WTC11 (cell line): ENCODE measurements at regions not wholly inside any gene's neighbourhood (a gene's known extent, or its start where the extent isn't known, plus 50 kb on each side); places are given as distances from the start of the nearest gene placed in this dataset.

Experiments used
- ATF1 ChIP-seq: sonication (generic); formaldehyde crosslinking; IDR thresholded peaks from 2 replicates; pipeline ENCODE4 v1.8.1; 2023; ENCODE audit warnings: mild to moderate bottlenecking, moderate library complexity, missing genetic modification reagents
- CBFB ChIP-seq: sonication (generic); formaldehyde crosslinking; IDR thresholded peaks from 2 replicates; pipeline ENCODE4 v1.8.1; 2022; ENCODE audit warnings: mild to moderate bottlenecking, low read depth, missing genetic modification reagents
- NR2C2 ChIP-seq: sonication (generic); formaldehyde crosslinking; IDR thresholded peaks from 2 replicates; pipeline ENCODE4 v1.8.0; 2022; ENCODE audit warnings: mild to moderate bottlenecking, missing genetic modification reagents
- TEAD1 ChIP-seq: sonication (generic); formaldehyde crosslinking; IDR thresholded peaks from 2 replicates; pipeline ENCODE4 v1.8.0; 2022; ENCODE audit warnings: mild to moderate bottlenecking, missing genetic modification reagents
- ZNF232 ChIP-seq: sonication (generic); formaldehyde crosslinking; IDR thresholded peaks from 2 replicates; pipeline ENCODE4 v1.8.0; 2022; ENCODE audit warnings: mild to moderate bottlenecking, missing genetic modification reagents
- TF ChIP-seq, protein P1 (sequence below): fragments of 200-600 bp; IDR thresholded peaks from 2 replicates; pipeline ENCODE4 v1.8.0; 2022; ENCODE audit warnings: antibody characterized with exemption
- TF ChIP-seq, protein P2 (sequence below): sonication (generic); formaldehyde crosslinking; IDR thresholded peaks from 2 replicates; pipeline ENCODE4 v1.8.1; 2022; ENCODE audit warnings: low read depth, mild to moderate bottlenecking, moderate library complexity, missing genetic modification reagents, borderline replicate concordance
- TF ChIP-seq, protein P3 (sequence below): sonication (generic); formaldehyde crosslinking; IDR thresholded peaks from 2 replicates; pipeline ENCODE4 v1.8.0; 2022; ENCODE audit warnings: missing genetic modification reagents
- TF ChIP-seq, protein P4 (sequence below): sonication (generic); formaldehyde crosslinking; IDR thresholded peaks from 2 replicates; pipeline ENCODE4 v1.8.1; 2023; ENCODE audit warnings: mild to moderate bottlenecking, missing genetic modification reagents, borderline replicate concordance
- TF ChIP-seq, protein P5 (sequence below): sonication (generic); formaldehyde crosslinking; IDR thresholded peaks from 2 replicates; pipeline ENCODE4 v1.8.0; 2022; ENCODE audit warnings: mild to moderate bottlenecking, missing genetic modification reagents
- TF ChIP-seq, protein P6 (sequence below): sonication (generic); formaldehyde crosslinking; IDR thresholded peaks from 2 replicates; pipeline ENCODE4 v1.8.1; 2023; ENCODE audit warnings: mild to moderate bottlenecking, missing genetic modification reagents, moderate library complexity
- TF ChIP-seq, protein P7 (sequence below): sonication (generic); formaldehyde crosslinking; conservative IDR thresholded peaks from 2 replicates; pipeline ENCODE4 v1.8.1; 2022; ENCODE audit warnings: mild to moderate bottlenecking, missing genetic modification reagents
- TF ChIP-seq, protein P8 (sequence below): sonication (generic); formaldehyde crosslinking; IDR thresholded peaks from 2 replicates; pipeline ENCODE4 v1.8.1; 2023; ENCODE audit warnings: mild to moderate bottlenecking, moderate library complexity, missing genetic modification reagents

DNA sequence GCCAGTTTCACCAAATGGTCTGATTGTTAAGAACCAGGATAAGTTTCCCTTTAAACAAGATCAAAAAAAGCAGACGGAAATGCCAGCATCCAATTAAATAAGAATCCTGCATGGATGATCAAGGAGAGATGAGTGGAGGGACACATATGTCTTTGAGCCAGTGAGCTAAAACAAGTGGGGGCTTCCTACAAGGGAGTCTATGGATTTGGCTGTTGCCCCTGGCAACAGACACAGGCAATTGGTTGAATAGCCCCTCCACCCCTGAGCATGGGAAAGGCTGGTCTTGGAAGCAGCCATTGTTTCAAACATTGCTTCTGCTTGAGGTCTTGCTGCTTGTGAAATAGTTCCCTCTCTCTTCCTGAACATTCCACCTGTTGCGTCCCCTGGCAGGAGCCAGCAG, 374.7 kb upstream of the ERCC4 start:
- TF ChIP-seq ZNF232, result no peak
- TF ChIP-seq, protein P1, sequence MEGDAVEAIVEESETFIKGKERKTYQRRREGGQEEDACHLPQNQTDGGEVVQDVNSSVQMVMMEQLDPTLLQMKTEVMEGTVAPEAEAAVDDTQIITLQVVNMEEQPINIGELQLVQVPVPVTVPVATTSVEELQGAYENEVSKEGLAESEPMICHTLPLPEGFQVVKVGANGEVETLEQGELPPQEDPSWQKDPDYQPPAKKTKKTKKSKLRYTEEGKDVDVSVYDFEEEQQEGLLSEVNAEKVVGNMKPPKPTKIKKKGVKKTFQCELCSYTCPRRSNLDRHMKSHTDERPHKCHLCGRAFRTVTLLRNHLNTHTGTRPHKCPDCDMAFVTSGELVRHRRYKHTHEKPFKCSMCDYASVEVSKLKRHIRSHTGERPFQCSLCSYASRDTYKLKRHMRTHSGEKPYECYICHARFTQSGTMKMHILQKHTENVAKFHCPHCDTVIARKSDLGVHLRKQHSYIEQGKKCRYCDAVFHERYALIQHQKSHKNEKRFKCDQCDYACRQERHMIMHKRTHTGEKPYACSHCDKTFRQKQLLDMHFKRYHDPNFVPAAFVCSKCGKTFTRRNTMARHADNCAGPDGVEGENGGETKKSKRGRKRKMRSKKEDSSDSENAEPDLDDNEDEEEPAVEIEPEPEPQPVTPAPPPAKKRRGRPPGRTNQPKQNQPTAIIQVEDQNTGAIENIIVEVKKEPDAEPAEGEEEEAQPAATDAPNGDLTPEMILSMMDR, result no peak
- TF ChIP-seq, protein P2, sequence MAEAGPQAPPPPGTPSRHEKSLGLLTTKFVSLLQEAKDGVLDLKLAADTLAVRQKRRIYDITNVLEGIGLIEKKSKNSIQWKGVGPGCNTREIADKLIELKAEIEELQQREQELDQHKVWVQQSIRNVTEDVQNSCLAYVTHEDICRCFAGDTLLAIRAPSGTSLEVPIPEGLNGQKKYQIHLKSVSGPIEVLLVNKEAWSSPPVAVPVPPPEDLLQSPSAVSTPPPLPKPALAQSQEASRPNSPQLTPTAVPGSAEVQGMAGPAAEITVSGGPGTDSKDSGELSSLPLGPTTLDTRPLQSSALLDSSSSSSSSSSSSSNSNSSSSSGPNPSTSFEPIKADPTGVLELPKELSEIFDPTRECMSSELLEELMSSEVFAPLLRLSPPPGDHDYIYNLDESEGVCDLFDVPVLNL (CRISPR knock-in tag), result no peak
- TF ChIP-seq, protein P3, sequence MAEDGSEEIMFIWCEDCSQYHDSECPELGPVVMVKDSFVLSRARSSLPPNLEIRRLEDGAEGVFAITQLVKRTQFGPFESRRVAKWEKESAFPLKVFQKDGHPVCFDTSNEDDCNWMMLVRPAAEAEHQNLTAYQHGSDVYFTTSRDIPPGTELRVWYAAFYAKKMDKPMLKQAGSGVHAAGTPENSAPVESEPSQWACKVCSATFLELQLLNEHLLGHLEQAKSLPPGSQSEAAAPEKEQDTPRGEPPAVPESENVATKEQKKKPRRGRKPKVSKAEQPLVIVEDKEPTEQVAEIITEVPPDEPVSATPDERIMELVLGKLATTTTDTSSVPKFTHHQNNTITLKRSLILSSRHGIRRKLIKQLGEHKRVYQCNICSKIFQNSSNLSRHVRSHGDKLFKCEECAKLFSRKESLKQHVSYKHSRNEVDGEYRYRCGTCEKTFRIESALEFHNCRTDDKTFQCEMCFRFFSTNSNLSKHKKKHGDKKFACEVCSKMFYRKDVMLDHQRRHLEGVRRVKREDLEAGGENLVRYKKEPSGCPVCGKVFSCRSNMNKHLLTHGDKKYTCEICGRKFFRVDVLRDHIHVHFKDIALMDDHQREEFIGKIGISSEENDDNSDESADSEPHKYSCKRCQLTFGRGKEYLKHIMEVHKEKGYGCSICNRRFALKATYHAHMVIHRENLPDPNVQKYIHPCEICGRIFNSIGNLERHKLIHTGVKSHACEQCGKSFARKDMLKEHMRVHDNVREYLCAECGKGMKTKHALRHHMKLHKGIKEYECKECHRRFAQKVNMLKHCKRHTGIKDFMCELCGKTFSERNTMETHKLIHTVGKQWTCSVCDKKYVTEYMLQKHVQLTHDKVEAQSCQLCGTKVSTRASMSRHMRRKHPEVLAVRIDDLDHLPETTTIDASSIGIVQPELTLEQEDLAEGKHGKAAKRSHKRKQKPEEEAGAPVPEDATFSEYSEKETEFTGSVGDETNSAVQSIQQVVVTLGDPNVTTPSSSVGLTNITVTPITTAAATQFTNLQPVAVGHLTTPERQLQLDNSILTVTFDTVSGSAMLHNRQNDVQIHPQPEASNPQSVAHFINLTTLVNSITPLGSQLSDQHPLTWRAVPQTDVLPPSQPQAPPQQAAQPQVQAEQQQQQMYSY, result no peak
- TF ChIP-seq CBFB (CRISPR knock-in tag), result no peak
- TF ChIP-seq, protein P4, sequence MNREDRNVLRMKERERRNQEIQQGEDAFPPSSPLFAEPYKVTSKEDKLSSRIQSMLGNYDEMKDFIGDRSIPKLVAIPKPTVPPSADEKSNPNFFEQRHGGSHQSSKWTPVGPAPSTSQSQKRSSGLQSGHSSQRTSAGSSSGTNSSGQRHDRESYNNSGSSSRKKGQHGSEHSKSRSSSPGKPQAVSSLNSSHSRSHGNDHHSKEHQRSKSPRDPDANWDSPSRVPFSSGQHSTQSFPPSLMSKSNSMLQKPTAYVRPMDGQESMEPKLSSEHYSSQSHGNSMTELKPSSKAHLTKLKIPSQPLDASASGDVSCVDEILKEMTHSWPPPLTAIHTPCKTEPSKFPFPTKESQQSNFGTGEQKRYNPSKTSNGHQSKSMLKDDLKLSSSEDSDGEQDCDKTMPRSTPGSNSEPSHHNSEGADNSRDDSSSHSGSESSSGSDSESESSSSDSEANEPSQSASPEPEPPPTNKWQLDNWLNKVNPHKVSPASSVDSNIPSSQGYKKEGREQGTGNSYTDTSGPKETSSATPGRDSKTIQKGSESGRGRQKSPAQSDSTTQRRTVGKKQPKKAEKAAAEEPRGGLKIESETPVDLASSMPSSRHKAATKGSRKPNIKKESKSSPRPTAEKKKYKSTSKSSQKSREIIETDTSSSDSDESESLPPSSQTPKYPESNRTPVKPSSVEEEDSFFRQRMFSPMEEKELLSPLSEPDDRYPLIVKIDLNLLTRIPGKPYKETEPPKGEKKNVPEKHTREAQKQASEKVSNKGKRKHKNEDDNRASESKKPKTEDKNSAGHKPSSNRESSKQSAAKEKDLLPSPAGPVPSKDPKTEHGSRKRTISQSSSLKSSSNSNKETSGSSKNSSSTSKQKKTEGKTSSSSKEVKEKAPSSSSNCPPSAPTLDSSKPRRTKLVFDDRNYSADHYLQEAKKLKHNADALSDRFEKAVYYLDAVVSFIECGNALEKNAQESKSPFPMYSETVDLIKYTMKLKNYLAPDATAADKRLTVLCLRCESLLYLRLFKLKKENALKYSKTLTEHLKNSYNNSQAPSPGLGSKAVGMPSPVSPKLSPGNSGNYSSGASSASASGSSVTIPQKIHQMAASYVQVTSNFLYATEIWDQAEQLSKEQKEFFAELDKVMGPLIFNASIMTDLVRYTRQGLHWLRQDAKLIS (CRISPR knock-in tag), result no peak
- TF ChIP-seq, protein P5, sequence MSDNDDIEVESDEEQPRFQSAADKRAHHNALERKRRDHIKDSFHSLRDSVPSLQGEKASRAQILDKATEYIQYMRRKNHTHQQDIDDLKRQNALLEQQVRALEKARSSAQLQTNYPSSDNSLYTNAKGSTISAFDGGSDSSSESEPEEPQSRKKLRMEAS (CRISPR knock-in tag), result no peak
- TF ChIP-seq, protein P6, sequence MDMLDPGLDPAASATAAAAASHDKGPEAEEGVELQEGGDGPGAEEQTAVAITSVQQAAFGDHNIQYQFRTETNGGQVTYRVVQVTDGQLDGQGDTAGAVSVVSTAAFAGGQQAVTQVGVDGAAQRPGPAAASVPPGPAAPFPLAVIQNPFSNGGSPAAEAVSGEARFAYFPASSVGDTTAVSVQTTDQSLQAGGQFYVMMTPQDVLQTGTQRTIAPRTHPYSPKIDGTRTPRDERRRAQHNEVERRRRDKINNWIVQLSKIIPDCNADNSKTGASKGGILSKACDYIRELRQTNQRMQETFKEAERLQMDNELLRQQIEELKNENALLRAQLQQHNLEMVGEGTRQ (CRISPR knock-in tag), result no peak
- TF ChIP-seq, protein P7, sequence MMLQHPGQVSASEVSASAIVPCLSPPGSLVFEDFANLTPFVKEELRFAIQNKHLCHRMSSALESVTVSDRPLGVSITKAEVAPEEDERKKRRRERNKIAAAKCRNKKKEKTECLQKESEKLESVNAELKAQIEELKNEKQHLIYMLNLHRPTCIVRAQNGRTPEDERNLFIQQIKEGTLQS, result no peak
- no peak for TF ChIP-seq TEAD1 (CRISPR knock-in tag)
- no peak for TF ChIP-seq ATF1
- TF ChIP-seq, protein P8, sequence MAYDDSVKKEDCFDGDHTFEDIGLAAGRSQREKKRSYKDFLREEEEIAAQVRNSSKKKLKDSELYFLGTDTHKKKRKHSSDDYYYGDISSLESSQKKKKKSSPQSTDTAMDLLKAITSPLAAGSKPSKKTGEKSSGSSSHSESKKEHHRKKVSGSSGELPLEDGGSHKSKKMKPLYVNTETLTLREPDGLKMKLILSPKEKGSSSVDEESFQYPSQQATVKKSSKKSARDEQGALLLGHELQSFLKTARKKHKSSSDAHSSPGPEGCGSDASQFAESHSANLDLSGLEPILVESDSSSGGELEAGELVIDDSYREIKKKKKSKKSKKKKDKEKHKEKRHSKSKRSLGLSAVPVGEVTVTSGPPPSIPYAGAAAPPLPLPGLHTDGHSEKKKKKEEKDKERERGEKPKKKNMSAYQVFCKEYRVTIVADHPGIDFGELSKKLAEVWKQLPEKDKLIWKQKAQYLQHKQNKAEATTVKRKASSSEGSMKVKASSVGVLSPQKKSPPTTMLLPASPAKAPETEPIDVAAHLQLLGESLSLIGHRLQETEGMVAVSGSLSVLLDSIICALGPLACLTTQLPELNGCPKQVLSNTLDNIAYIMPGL (CRISPR knock-in tag), result no peak
- TF ChIP-seq NR2C2, result no peak
